HG03135 (cell line): ENCODE measurements at regions not wholly inside any gene's neighbourhood (a gene's known extent, or its start where the extent isn't known, plus 50 kb on each side); places are given as distances from the start of the nearest gene placed in this dataset.
"Not testable (repeated sequence)": the region's sequence is repeated elsewhere in the genome, so short reads cannot be mapped to it uniquely, and the experiment has no call there.

ENCODE experiments used
- ATAC-seq: cut with Tn5 transposase; IDR thresholded peaks from one replicate; pipeline ENCODE4 v1.9.1; 2021; ENCODE audit warnings: mild to moderate bottlenecking, moderate library complexity; ENCODE audit not compliant: unreplicated experiment

DNA sequence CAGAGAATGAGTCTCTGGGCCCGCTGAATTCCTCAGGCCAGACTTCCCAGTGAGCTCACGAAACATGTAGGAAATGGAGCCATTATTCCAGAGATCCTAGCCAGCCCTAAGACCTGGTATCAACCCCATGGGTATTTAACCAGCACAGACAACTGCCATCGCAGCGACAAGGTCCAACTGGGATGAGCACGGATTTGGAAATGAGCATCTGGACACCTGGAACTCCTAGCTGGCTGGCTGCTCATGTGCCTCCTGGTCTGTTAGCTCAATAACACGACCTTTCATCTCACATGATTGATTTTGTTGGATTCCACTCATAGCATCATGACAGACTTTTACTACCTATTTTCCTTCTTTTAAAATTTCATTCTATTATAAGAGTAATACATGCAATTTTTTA is 51.0 kb downstream of the POU3F3 start:
- ATAC-seq, result no peak

- no peak for ATAC-seq
Measured at GRCh38 chr2:104909317-104909716, 55.4 kb downstream of the POU3F3 start.

- ATAC-seq, result no peak
Measured at GRCh38 chr2:104914509-104914908, 60.6 kb downstream of the POU3F3 start.

GRCh38 chr2:104915107-104915793 is 61.3 kb downstream of the POU3F3 start:
- ATAC-seq, result no peak

GRCh38 chr2:104919127-104919526 is 65.2 kb downstream of the POU3F3 start:
- ATAC-seq, result no peak

DNA sequence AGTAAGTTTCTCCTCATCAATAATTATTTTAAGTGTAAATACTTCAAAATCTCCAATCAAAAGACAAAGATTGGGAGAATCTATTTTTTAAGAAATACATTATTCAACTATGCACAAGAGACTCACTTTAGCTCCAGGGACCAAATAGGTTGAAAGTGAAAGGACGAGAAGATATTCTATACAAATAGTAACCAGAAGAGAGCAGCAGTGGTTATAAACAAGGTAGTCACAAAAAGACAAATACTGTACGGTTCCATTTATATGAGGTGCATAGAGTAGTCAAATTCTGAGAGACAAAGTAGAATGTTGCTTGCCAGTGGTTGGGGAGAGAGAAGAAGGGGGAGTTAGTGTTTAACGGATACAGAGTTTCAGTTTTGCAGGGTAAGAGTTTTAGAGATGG is 69.8 kb downstream of the POU3F3 start:
- no peak for ATAC-seq

DNA sequence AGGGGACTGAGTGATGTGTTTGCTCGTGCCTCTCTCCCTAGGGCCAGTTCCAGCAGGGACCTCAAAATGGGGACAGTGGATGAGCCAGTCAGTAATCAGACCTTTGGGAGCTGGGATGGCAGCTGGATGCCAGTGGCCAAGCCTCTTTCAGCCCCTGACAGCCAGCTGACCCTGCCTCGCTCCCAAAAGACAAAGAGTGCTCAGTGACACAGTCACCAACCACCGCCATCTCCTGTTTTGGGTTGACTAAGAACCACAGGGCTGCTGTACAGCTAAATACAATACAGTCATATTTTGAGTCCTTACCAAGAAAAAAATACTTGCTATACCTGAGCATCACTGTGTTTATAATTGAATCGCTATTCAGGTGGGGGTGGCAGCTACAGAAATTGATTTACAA is 75.7 kb downstream of the POU3F3 start:
- ATAC-seq, result no peak

- no peak for ATAC-seq
Measured at GRCh38 chr2:104930732-104931131, 76.8 kb downstream of the POU3F3 start.

DNA sequence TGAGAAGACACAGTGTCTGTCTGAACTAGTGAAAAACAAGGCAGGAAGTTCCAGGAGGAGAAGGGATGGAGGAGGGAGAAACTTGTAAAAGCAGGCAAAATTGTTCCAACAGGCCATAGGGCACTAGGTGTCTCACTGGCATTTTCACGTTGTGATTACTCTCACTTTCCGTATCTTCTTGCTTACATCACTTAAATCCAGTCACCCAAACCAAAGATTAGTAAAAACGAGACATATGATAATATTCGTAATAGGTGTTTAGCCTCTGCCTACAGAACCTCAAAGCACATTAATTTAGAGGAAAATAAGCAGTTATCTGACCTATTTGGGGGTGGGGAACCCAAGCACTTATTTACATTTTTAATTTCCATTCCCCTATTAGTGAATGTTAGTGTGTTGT is 78.3 kb downstream of the POU3F3 start:
- no peak for ATAC-seq

- no peak for ATAC-seq
Measured at GRCh38 chr2:104933151-104933917, 79.4 kb downstream of the POU3F3 start.

DNA sequence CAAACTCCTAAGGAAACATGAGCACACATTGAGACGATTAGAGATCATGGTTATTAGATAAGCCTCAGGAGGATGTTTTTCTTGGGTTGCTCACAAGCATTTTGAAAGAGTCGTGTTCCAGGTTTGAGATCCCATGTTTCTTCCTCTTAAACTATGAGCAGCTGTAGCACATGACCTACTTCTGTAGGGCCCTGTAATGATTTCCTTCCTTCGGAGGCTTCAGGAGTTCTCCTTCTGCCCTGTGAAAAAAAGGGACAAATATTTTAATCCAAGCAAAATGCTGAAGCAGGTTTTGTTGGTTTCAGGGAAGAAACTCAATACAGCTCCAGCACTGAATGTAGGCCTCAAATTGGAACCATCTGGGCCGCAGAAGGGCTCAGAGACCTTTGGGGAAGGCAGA is 82.6 kb downstream of the POU3F3 start:
- no peak for ATAC-seq

GRCh38 chr2:104938231-104938941 is 84.5 kb downstream of the POU3F3 start:
- peak; percentile 88 for ATAC-seq

DNA sequence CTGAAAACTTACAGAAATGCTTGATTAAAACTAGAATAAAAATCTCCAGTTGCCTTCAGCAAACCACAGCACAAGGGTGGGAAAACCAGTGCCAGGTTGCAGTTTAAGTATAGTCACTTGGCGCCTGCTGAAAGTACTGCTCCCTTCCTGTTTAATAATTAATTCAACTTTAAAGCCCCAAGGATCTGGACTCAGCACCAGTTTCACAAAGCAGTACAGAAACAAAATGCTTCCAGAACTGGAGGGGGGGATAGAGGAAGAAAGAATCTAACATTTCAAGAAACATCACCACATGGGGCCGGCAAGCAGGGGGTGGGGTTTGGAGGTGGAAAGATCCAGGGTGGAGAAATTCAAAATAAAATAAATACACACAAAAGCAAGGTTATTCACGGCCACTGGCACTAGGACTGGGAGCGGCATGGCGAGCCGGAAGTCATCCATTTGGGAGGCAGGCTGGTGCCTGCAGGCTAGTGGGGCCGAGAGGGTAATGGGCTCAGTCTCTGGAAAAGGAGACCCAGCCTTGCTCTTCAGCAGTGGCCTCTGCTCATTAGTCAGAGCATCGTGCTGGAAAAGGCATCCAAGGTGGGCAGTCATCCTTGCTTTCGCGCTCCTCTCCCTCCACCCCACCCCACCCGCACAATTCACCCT is 85.8 kb downstream of the POU3F3 start:
- no peak for ATAC-seq

GRCh38 chr2:104944495-104944894 is 90.6 kb downstream of the POU3F3 start:
- no peak for ATAC-seq

DNA sequence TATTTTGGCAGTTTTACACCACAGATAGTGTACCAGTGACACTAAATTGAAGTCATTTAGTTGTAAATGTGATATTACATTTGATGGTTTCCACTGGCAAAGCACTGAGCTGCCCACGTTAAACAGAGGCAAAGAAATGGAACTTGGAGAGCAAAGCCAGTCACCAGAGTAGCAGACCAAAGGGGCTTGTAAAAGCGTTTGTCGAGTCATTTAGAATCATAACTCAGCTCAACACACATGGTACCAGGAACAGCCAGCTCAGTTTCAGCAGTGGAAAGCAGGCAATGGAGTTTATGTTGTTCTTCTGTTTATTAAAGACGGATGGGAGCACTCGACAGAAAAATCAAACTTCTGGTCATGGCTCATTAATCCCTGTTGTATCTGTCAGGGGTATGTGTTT is 91.2 kb downstream of the POU3F3 start:
- no peak for ATAC-seq

DNA sequence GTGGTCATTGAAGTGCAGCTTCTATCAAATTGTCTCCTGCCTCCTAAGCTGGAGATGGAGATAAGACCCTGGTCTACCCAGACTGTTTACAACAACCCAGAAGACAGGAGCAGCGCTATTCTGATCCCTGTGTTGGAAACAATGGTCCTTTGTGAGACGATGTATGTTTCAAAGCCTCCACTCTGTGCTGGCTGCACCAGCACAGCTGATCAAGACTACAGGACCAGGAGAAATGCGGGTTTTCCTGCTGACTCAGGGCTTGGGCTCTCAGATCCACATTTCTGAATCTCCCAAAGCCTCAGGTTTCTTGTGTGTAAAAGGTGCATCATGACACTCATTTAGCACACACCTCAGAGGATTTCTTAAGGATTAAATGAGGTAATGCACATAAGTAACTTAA is 92.0 kb downstream of the POU3F3 start:
- ATAC-seq, result no peak

DNA sequence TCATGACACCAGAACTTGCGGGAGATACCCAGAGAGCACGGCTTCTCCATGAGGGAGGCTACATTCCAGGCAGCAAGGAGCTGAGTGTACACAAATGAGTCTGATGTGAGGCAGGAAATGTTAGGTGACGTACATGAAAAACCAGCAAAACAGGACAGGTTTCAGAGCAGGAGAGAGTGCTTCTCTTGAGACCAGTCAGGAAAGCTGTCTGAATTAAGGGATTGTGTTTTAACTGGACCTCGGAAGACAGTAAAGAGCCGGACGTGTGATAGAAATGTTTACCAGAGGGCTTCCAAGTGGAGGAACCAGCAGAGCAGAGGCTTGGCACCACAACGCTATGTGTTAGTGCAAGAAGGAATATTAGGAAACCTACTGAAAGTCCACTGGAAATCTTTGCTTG is 90.4 kb upstream of the MRPS9 start:
- not testable (repeated sequence) for ATAC-seq

DNA sequence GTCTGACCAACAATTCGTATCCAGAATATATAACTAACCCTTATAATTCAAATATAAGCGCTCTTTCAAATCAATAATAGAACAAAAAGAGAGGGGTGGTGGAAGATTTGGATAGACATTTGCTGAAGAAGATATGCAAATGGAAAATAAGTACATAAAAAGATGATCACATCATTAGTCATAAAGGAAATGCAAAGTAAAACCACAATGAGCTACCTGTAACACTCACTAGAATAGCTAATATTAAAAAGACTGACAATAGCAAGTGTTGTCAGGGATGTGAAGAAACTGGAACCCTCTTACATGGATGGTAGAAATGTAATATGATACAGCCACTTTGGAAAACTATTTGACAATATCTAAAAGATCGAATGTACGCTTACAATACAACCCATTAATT is 84.9 kb upstream of the MRPS9 start:
- ATAC-seq, result no peak

DNA sequence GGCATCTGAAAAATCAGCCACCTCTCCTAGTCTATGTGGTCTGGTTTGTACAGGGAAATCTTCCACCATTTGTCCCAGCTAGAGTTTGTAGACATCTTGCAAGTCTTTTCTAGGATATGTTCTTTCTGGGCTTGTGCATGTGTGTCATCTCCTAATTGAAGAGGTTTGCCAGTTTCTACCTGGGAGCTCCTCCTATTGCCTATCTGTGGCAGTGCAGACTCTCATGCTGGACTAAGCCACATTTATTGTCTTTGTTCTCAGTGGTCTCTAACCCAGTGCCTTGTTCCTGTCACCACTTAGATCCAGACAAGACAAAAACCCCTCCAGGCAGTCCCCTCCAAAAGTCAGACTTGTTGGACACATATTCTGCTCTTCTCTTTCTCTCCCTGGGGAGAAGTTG is 72.0 kb upstream of the MRPS9 start:
- no peak for ATAC-seq

DNA sequence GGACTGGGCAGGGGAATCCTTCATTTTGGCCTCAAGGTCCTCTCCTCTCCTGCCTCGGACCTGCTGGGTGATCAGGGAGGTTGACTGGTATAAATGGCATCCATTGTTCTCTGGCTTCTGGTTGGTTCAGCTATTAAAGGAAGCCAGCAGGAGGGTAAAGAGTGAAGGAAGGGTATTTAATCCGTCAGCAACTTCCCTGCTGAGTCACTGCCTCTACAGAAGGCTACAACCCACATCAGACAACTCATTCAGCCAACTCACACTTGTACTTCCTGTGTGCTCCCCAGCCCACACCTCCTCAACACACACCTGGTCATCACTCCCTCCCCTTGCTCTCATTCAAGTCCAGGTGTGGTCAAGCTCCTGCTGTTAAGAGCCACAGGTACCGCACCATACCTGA is 68.3 kb upstream of the MRPS9 start:
- ATAC-seq, result no peak

DNA sequence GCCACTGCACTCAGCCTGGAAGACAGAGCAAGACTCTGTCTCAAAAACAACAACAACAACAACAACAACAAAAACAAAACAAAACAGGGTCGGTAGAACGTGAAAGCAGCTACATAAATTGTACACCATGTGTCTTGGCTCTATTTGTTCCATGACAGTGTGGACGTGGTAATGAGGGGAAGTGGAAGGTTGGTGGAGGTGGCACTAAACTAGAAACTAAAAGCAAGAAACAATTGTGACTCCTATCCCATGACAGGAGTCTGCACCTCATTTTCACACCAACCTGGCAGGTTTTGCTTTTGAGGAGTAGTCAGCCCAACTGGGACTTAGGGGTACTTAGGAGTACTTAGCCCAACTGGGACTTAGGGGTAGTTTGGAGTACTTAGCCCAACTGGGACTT is 62.5 kb upstream of the MRPS9 start:
- no peak for ATAC-seq

DNA sequence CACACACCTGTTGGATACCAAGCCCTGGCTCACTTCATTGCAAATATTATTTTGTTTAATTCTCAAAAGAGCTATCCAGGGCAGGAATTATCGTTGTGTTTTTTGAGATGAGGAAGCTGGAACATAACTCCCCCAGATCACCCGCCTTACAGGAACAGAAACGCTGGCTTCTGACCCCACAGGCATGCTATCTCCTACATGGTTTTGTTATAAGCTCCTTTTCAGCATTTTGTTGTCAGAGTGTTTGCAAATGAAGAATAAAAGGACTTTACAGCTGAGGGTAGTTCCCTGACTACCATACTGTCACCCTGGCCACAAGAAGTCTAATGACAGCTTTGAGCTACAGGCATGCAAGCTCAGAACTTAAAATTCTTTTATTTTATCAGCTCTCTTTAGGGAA is 62.0 kb upstream of the MRPS9 start:
- ATAC-seq, result no peak
